WTC11 (cell line): ENCODE measurements at regions not wholly inside any gene's neighbourhood (a gene's known extent, or its start where the extent isn't known, plus 50 kb on each side); places are given as distances from the start of the nearest gene placed in this dataset.

ENCODE experiments used
- ATAC-seq: fragments of 200-7000 bp; cut with Tn5 transposase; 2 replicates; pipeline ENCODE4 v1.10.0; 2021; ENCODE audit warnings: mild to moderate bottlenecking, moderate library complexity
- CTCF ChIA-PET: fragments of 300-600 bp; sonication (Branson Sonifier 250); formaldehyde crosslinking; loops from one replicate; lab custom pipeline; 2021; ENCODE audit warnings: antibody characterized with exemption; lab: Charles Lee
- POLR2A ChIA-PET: fragments of 350-600 bp; sonication (Branson Sonifier 250); formaldehyde crosslinking; loops from one replicate; lab custom pipeline; 2021; ENCODE audit warnings: antibody characterized with exemption; lab: Charles Lee
- DNase-seq: peaks from one replicate; pipeline ENCODE4 v3.0.0; 2021; ENCODE audit warnings: low spot score
- H3K27ac Mint-ChIP-seq: 2 replicates; pipeline ENCODE4 v1.8.0; 2021; ENCODE audit warnings: mixed read lengths
- H3K27me3 Mint-ChIP-seq: 2 replicates; pipeline ENCODE4 v1.8.0; 2021; ENCODE audit warnings: low read depth, mild to moderate bottlenecking, moderate library complexity, mixed read lengths
- H3K36me3 Mint-ChIP-seq: 2 replicates; pipeline ENCODE4 v1.8.0; 2021; ENCODE audit warnings: mixed read lengths
- H3K4me1 Mint-ChIP-seq: 2 replicates; pipeline ENCODE4 v1.8.0; 2022; ENCODE audit warnings: mixed read lengths
- H3K4me3 Mint-ChIP-seq: 2 replicates; pipeline ENCODE4 v1.8.0; 2021; ENCODE audit warnings: mild to moderate bottlenecking, moderate library complexity, mixed read lengths
- H3K9me3 Mint-ChIP-seq: 2 replicates; pipeline ENCODE4 v1.8.0; 2021; ENCODE audit warnings: mixed read lengths
- ETV6 ChIP-seq: sonication (generic); formaldehyde crosslinking; IDR thresholded peaks from 2 replicates; pipeline ENCODE4 v1.8.1; 2022; ENCODE audit warnings: mild to moderate bottlenecking, missing genetic modification reagents
- FOXP1 ChIP-seq: sonication (generic); formaldehyde crosslinking; IDR thresholded peaks from 2 replicates; pipeline ENCODE4 v1.8.0; 2022; ENCODE audit warnings: missing genetic modification reagents, mild to moderate bottlenecking, moderate library complexity, borderline replicate concordance
- JAZF1 ChIP-seq: fragments of 250-450 bp; sonication (Bioruptor Pico); IDR thresholded peaks from 2 replicates; pipeline ENCODE4 v1.9.0; 2021; ENCODE audit warnings: moderate library complexity, mild to moderate bottlenecking, inconsistent platforms
- MXD4 ChIP-seq: fragments of 250-450 bp; sonication (Bioruptor Pico); IDR thresholded peaks from 2 replicates; pipeline ENCODE4 v1.8.0; 2021; ENCODE audit warnings: mild to moderate bottlenecking, moderate library complexity, borderline replicate concordance
- NFATC4 ChIP-seq: fragments of 250-450 bp; sonication (Bioruptor Pico); IDR thresholded peaks from 2 replicates; pipeline ENCODE4 v1.9.0; 2021; ENCODE audit warnings: mild to moderate bottlenecking
- RELA ChIP-seq: sonication (generic); formaldehyde crosslinking; IDR thresholded peaks from 2 replicates; pipeline ENCODE4 v1.8.1; 2022; ENCODE audit warnings: missing genetic modification reagents, mild to moderate bottlenecking, borderline replicate concordance
- RORB ChIP-seq: fragments of 250-450 bp; sonication (Bioruptor Pico); IDR thresholded peaks from 2 replicates; pipeline ENCODE4 v1.9.0; 2021; ENCODE audit warnings: mild to moderate bottlenecking
- SOX15 ChIP-seq: fragments of 250-450 bp; sonication (Bioruptor Pico); IDR thresholded peaks from 2 replicates; pipeline ENCODE4 v1.9.0; 2021; ENCODE audit warnings: mild to moderate bottlenecking
- ZNF121 ChIP-seq: sonication (generic); formaldehyde crosslinking; IDR thresholded peaks from 2 replicates; pipeline ENCODE4 v1.8.0; 2023; ENCODE audit warnings: missing genetic modification reagents
- ZNF263 ChIP-seq: sonication (generic); formaldehyde crosslinking; IDR thresholded peaks from 2 replicates; pipeline ENCODE4 v1.8.1; 2022; ENCODE audit warnings: low read depth, mild to moderate bottlenecking, moderate library complexity, missing genetic modification reagents
- TF ChIP-seq, protein P1 (sequence below): sonication (generic); formaldehyde crosslinking; IDR thresholded peaks from 2 replicates; pipeline ENCODE4 v1.8.1; 2022; ENCODE audit warnings: mild to moderate bottlenecking, missing genetic modification reagents, moderate library complexity, borderline replicate concordance
- TF ChIP-seq, protein P2 (sequence below): fragments of 250-450 bp; sonication (Bioruptor Pico); IDR thresholded peaks from 2 replicates; pipeline ENCODE4 v1.9.0; 2021; ENCODE audit warnings: moderate library complexity, mild to moderate bottlenecking, inconsistent platforms, borderline replicate concordance
- TF ChIP-seq, protein P3 (sequence below): sonication (generic); formaldehyde crosslinking; IDR thresholded peaks from 2 replicates; pipeline ENCODE4 v1.8.0; 2023; ENCODE audit warnings: missing genetic modification reagents
- TF ChIP-seq, protein P4 (sequence below): sonication (generic); formaldehyde crosslinking; conservative IDR thresholded peaks from 2 replicates; pipeline ENCODE4 v1.8.1; 2023; ENCODE audit warnings: mild to moderate bottlenecking, low read depth, missing genetic modification reagents, moderate library complexity
- TF ChIP-seq, protein P5 (sequence below): fragments of 250-450 bp; sonication (Bioruptor Pico); IDR thresholded peaks from 2 replicates; pipeline ENCODE4 v2.1.2; 2022; ENCODE audit warnings: mild to moderate bottlenecking, moderate library complexity
- TF ChIP-seq, protein P6 (sequence below): fragments of 250-450 bp; sonication (Bioruptor Pico); IDR thresholded peaks from 2 replicates; pipeline ENCODE4 v1.9.0; 2021; ENCODE audit warnings: mild to moderate bottlenecking
- TF ChIP-seq, protein P7 (sequence below): sonication (generic); formaldehyde crosslinking; IDR thresholded peaks from 2 replicates; pipeline ENCODE4 v1.8.1; 2022; ENCODE audit warnings: low read depth, missing genetic modification reagents, borderline replicate concordance
- TF ChIP-seq, protein P8 (sequence below): fragments of 250-450 bp; sonication (Bioruptor Pico); IDR thresholded peaks from 2 replicates; pipeline ENCODE4 v1.9.0; 2021; ENCODE audit warnings: mild to moderate bottlenecking, borderline replicate concordance

DNA sequence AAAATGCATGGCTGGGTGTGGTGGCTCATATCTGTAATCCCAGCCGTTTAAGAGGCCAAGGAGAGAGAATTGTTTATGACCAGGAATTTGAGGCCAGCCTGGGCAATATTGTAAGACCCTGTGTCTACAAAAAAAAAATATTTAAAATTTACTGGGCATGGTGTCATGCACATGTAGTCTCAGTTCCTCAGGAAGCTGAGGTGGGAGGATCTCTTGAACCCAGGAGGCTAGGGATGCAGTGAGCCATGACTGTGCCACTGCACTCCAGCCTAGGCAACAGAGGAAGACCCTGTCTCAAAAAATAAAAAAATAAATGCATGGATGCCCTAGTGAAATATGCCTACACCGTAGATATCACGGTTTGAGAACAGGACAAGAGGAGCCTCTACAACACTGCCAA lies 1331.2 kb upstream of the B3GALT2 start:
- Mint-ChIP-seq H3K27ac (no peak overlapping the region), H3K4me1 (peaks cover 5% of the 10 kb centered on the region), H3K9me3 (no peaks in the 10 kb centered on the region), H3K4me3 (no peak overlapping the region), H3K36me3 (no peaks in the 10 kb centered on the region), H3K27me3 (no peaks in the 10 kb centered on the region)
- TF ChIP-seq, protein P1, sequence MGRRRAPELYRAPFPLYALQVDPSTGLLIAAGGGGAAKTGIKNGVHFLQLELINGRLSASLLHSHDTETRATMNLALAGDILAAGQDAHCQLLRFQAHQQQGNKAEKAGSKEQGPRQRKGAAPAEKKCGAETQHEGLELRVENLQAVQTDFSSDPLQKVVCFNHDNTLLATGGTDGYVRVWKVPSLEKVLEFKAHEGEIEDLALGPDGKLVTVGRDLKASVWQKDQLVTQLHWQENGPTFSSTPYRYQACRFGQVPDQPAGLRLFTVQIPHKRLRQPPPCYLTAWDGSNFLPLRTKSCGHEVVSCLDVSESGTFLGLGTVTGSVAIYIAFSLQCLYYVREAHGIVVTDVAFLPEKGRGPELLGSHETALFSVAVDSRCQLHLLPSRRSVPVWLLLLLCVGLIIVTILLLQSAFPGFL (CRISPR knock-in tag), result no peak
- DNase-seq, result no peak
- POLR2A ChIA-PET, result no interaction called here
- CTCF ChIA-PET, result no interaction called here
- no peak for ATAC-seq

DNA sequence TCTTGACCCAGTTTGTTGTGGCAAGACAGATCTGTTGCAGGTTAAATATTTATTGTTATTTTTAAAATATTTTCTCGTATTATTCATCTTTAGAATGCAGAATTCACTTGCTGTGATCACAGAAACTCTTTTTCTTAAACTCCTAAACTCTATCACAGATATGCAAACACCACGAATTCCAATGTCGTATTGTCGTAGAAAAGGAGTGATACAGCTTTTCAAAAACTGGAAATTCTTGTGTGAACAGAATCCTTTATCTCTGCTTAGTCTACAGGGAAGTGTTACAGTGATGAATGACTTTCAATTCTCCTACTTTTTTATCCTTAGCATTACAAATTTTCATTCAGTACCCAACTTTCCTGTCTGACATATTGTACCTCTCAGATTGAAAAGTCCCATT lies 1329.5 kb upstream of the B3GALT2 start:
- H3K9me3 Mint-ChIP-seq, result peaks cover 11% of the 10 kb centered on the region
- H3K36me3 Mint-ChIP-seq, result peaks cover 9% of the 10 kb centered on the region; the same call in 1 of the 2 replicates
- POLR2A ChIA-PET, result no interaction called here
- no peak overlapping the region for H3K27ac Mint-ChIP-seq
- CTCF ChIA-PET, result no interaction called here
- TF ChIP-seq, protein P2, sequence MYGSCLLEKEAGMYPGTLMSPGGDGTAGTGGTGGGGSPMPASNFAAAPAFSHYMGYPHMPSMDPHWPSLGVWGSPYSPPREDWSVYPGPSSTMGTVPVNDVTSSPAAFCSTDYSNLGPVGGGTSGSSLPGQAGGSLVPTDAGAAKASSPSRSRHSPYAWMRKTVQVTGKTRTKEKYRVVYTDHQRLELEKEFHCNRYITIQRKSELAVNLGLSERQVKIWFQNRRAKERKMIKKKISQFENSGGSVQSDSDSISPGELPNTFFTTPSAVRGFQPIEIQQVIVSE (CRISPR knock-in tag), result no peak
- TF ChIP-seq, protein P3, sequence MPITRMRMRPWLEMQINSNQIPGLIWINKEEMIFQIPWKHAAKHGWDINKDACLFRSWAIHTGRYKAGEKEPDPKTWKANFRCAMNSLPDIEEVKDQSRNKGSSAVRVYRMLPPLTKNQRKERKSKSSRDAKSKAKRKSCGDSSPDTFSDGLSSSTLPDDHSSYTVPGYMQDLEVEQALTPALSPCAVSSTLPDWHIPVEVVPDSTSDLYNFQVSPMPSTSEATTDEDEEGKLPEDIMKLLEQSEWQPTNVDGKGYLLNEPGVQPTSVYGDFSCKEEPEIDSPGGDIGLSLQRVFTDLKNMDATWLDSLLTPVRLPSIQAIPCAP, result no peak
- no peak for TF ChIP-seq JAZF1
- TF ChIP-seq SOX15, result no peak
- TF ChIP-seq, protein P4, sequence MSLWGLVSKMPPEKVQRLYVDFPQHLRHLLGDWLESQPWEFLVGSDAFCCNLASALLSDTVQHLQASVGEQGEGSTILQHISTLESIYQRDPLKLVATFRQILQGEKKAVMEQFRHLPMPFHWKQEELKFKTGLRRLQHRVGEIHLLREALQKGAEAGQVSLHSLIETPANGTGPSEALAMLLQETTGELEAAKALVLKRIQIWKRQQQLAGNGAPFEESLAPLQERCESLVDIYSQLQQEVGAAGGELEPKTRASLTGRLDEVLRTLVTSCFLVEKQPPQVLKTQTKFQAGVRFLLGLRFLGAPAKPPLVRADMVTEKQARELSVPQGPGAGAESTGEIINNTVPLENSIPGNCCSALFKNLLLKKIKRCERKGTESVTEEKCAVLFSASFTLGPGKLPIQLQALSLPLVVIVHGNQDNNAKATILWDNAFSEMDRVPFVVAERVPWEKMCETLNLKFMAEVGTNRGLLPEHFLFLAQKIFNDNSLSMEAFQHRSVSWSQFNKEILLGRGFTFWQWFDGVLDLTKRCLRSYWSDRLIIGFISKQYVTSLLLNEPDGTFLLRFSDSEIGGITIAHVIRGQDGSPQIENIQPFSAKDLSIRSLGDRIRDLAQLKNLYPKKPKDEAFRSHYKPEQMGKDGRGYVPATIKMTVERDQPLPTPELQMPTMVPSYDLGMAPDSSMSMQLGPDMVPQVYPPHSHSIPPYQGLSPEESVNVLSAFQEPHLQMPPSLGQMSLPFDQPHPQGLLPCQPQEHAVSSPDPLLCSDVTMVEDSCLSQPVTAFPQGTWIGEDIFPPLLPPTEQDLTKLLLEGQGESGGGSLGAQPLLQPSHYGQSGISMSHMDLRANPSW (CRISPR knock-in tag), result no peak
- TF ChIP-seq ZNF263 (CRISPR knock-in tag), result no peak
- TF ChIP-seq NFATC4 (CRISPR knock-in tag), result no peak
- TF ChIP-seq RORB (CRISPR knock-in tag), result no peak
- no peak for TF ChIP-seq MXD4
- no peak for TF ChIP-seq ETV6 (CRISPR knock-in tag)
- TF ChIP-seq, protein P5, sequence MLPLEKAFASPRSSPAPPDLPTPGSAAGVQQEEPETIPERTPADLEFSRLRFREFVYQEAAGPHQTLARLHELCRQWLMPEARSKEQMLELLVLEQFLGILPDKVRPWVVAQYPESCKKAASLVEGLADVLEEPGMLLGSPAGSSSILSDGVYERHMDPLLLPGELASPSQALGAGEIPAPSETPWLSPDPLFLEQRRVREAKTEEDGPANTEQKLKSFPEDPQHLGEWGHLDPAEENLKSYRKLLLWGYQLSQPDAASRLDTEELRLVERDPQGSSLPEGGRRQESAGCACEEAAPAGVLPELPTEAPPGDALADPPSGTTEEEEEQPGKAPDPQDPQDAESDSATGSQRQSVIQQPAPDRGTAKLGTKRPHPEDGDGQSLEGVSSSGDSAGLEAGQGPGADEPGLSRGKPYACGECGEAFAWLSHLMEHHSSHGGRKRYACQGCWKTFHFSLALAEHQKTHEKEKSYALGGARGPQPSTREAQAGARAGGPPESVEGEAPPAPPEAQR, result no peak
- TF ChIP-seq, protein P6, sequence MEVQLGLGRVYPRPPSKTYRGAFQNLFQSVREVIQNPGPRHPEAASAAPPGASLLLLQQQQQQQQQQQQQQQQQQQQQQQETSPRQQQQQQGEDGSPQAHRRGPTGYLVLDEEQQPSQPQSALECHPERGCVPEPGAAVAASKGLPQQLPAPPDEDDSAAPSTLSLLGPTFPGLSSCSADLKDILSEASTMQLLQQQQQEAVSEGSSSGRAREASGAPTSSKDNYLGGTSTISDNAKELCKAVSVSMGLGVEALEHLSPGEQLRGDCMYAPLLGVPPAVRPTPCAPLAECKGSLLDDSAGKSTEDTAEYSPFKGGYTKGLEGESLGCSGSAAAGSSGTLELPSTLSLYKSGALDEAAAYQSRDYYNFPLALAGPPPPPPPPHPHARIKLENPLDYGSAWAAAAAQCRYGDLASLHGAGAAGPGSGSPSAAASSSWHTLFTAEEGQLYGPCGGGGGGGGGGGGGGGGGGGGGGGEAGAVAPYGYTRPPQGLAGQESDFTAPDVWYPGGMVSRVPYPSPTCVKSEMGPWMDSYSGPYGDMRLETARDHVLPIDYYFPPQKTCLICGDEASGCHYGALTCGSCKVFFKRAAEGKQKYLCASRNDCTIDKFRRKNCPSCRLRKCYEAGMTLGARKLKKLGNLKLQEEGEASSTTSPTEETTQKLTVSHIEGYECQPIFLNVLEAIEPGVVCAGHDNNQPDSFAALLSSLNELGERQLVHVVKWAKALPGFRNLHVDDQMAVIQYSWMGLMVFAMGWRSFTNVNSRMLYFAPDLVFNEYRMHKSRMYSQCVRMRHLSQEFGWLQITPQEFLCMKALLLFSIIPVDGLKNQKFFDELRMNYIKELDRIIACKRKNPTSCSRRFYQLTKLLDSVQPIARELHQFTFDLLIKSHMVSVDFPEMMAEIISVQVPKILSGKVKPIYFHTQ (CRISPR knock-in tag), result no peak
- TF ChIP-seq, protein P7, sequence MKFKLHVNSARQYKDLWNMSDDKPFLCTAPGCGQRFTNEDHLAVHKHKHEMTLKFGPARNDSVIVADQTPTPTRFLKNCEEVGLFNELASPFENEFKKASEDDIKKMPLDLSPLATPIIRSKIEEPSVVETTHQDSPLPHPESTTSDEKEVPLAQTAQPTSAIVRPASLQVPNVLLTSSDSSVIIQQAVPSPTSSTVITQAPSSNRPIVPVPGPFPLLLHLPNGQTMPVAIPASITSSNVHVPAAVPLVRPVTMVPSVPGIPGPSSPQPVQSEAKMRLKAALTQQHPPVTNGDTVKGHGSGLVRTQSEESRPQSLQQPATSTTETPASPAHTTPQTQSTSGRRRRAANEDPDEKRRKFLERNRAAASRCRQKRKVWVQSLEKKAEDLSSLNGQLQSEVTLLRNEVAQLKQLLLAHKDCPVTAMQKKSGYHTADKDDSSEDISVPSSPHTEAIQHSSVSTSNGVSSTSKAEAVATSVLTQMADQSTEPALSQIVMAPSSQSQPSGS (CRISPR knock-in tag), result no peak
- no peak for TF ChIP-seq ZNF121 (CRISPR knock-in tag)
- TF ChIP-seq, protein P8, sequence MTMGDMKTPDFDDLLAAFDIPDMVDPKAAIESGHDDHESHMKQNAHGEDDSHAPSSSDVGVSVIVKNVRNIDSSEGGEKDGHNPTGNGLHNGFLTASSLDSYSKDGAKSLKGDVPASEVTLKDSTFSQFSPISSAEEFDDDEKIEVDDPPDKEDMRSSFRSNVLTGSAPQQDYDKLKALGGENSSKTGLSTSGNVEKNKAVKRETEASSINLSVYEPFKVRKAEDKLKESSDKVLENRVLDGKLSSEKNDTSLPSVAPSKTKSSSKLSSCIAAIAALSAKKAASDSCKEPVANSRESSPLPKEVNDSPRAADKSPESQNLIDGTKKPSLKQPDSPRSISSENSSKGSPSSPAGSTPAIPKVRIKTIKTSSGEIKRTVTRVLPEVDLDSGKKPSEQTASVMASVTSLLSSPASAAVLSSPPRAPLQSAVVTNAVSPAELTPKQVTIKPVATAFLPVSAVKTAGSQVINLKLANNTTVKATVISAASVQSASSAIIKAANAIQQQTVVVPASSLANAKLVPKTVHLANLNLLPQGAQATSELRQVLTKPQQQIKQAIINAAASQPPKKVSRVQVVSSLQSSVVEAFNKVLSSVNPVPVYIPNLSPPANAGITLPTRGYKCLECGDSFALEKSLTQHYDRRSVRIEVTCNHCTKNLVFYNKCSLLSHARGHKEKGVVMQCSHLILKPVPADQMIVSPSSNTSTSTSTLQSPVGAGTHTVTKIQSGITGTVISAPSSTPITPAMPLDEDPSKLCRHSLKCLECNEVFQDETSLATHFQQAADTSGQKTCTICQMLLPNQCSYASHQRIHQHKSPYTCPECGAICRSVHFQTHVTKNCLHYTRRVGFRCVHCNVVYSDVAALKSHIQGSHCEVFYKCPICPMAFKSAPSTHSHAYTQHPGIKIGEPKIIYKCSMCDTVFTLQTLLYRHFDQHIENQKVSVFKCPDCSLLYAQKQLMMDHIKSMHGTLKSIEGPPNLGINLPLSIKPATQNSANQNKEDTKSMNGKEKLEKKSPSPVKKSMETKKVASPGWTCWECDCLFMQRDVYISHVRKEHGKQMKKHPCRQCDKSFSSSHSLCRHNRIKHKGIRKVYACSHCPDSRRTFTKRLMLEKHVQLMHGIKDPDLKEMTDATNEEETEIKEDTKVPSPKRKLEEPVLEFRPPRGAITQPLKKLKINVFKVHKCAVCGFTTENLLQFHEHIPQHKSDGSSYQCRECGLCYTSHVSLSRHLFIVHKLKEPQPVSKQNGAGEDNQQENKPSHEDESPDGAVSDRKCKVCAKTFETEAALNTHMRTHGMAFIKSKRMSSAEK (CRISPR knock-in tag), result no peak
- TF ChIP-seq RELA, result no peak
- TF ChIP-seq FOXP1 (CRISPR knock-in tag), result no peak
- no peaks in the 10 kb centered on the region for H3K27me3 Mint-ChIP-seq
- peaks cover 5% of the 10 kb centered on the region for H3K4me1 Mint-ChIP-seq
- DNase-seq (no peak), ATAC-seq (no peak)
- H3K4me3 Mint-ChIP-seq, result no peak overlapping the region
